C4-2B (cell line): ENCODE measurements at regions not wholly inside any gene's neighbourhood (a gene's known extent, or its start where the extent isn't known, plus 50 kb on each side); places are given as distances from the start of the nearest gene placed in this dataset.

Experiments used
- H3K27ac ChIP-seq: fragments of 450-650 bp; 2 replicates; pipeline ENCODE4 v1.5.1; 2017
- CTCF ChIP-seq: fragments of 450-650 bp; conservative IDR thresholded peaks from 2 replicates; pipeline ENCODE4 v1.5.1; 2017; ENCODE audit warnings: mild to moderate bottlenecking
- ZFX ChIP-seq: fragments of 450-650 bp; IDR thresholded peaks from 2 replicates; pipeline ENCODE4 v1.6.1; 2017

- no peak overlapping the region for H3K27ac ChIP-seq
- TF ChIP-seq ZFX: no peak
- TF ChIP-seq CTCF: no peak
Observed at GRCh38 chr3:59464187-59464586, 414.4 kb upstream of the CFAP20DC start.

- no peak overlapping the region for H3K27ac ChIP-seq
- TF ChIP-seq CTCF (no peak), ZFX (no peak)
Observed at GRCh38 chr3:59463253-59463652, 413.4 kb upstream of the CFAP20DC start.

DNA sequence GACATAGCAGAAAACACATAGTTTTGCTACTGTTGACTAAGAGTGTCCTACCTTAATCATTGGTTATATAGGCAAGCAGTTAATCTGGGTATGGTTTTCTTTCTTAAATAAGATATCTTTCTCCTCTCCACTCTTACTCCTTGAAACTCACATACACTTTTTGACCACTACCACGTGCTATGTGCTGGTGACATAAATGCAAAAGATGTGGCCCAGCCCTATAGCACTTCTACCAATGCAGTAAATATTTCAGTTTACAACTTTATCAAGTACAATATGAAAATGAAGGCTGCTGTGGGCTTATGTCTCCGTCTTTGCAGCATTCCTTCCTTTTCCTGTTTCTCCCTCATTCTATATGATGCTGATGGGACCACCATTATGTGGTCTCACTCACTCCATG is 410.2 kb upstream of the CFAP20DC start:
- no peak for TF ChIP-seq ZFX
- H3K27ac ChIP-seq: no peak overlapping the region

DNA sequence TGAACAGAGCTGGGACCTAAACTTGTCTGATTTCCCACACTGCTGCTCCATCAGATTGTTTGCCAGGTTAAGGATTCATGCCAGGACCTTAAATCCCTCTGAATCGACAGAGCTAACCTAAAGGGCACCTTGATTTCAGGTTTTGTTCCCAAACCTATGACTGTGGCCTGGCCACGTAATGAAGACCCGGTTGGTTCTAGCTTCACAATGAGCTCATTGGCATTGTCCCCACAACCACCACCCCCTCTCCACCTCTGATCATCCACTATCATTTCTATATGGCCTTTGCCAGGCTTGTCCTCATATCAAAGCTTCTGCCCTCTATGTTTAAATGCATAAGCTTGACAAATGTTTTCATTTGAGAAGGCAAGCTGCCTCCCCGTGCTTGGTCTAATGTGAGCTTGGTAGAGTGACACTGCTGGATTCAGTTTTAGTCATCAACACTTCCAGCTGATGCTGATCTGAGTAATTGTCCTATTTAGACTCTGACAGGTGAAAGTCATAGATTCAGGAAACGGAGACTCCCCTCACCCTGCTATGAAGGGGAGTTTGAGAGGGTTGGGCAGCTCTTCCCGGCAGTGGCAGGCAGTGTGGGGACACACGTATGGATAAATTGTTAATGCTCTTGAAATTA is 407.1 kb upstream of the CFAP20DC start:
- no peak for TF ChIP-seq CTCF
- TF ChIP-seq ZFX: no peak
- H3K27ac ChIP-seq: no peak overlapping the region

DNA sequence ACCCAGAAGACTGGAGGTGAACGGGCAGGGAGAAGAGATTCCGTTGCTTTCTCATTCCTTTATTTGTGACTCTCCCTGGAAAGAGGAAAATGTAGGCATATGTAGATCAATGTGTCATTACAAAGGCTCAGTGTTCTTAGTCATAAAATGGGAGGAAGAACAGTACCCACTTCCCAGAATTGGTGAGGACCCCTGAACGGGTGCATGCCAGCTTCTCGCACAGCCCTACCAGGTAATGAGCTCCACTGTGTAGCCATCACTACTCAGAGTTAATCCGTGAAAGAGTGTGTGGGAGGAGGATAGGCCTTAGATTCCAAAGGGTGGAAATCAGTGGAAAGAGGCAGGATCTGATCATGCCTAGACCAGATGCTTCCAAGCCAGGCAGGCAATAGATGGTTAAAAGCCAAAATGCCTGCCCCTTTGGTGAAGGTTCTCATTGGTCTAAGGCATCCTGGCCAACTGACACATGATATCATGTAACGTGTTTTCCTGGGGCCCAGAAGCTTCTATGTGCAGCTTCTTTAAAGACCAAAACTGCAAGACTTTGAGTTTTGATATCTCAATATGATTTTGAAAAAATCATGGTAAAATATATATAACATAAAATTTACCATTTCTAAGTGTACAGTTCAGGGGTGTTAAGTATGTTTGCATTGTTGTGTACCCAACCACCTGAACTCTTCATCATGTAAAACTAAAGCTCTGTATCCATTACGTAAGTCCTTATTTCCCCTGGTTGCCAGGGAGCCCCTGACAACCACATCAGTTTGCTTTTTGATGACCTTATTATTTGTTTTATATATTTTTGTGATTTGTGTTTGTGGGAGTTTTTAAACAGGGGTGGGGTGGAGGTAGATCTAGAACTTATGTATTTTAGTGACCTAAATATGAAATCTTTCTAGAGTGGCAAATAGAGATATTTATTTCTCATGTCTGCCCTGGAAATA is 402.2 kb upstream of the CFAP20DC start:
- no peak overlapping the region for H3K27ac ChIP-seq
- no peak for TF ChIP-seq ZFX
- TF ChIP-seq CTCF: no peak

- TF ChIP-seq ZFX: no peak
- TF ChIP-seq CTCF: no peak
- H3K27ac ChIP-seq: no peak overlapping the region
Observed at GRCh38 chr3:59450946-59451763, 401.3 kb upstream of the CFAP20DC start.

DNA sequence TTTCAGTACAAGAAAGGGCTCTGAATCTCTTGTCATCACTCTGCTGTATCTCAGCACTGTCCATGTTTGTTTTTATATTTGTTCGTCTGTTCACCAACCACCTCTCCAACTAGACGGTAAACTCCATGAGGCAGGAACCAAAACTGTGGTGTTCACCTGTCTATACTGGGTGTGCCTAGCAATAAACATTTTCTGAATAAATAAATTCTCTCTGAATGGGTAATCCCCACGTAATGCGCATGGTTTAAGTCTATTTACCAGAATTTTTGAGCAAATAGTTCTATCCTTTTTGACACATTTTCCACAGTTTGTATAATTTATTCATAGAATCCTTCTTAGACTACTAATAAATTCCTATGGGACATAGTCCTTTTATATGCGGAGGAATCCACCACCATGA is 400.6 kb upstream of the CFAP20DC start:
- TF ChIP-seq CTCF (no peak), ZFX (no peak)
- no peak overlapping the region for H3K27ac ChIP-seq
